Esophagus muscularis mucosa (tissue), 4 donors: ENCODE measurements at regions not wholly inside any gene's neighbourhood (a gene's known extent, or its start where the extent isn't known, plus 50 kb on each side); places are given as distances from the start of the nearest gene placed in this dataset.

ENCODE experiments used
- DNase-seq: peaks from one replicate; pipeline ENCODE4 v3.0.0-alpha.2; 2017; ENCODE audit errors: extremely low spot score
- H3K27ac ChIP-seq, 4 donors: fragments of 200-600 bp; sonication (generic); replicated peaks in 1 of 4; 1 replicate in 3 of 4; 2 replicates in 1 of 4; pipeline ENCODE4 v1.5.1; 2016 to 2019; ENCODE audit warnings: mild to moderate bottlenecking in 1 of 4
- H3K27me3 ChIP-seq, 4 donors: fragments of 200-600 bp; sonication (generic); one replicate each; pipeline versions ENCODE4 v1.5.1 to v1.6.0; 2016 to 2019
- H3K36me3 ChIP-seq, 4 donors: fragments of 200-600 bp; sonication (generic); one replicate each; pipeline ENCODE4 v1.5.1; 2016 to 2019
- H3K4me1 ChIP-seq, 4 donors: fragments of 200-600 bp; sonication (generic); one replicate each; pipeline ENCODE4 v1.5.1; 2016 to 2019
- H3K4me3 ChIP-seq, 4 donors: fragments of 200-600 bp; sonication (generic); 1 replicate in 2 of 4; 2 replicates in 2 of 4; pipeline ENCODE4 v1.5.1; 2016 to 2019; ENCODE audit warnings: mild to moderate bottlenecking in 4 of 4, moderate library complexity in 1 of 4
- H3K9me3 ChIP-seq, 4 donors: fragments of 200-600 bp; sonication (generic); 1 replicate in 3 of 4; 2 replicates in 1 of 4; pipeline ENCODE4 v1.5.1; 2016 to 2019
- CTCF ChIP-seq, 3 experiments: fragments of 200-600 bp in 2 of 3; fragments of 450-650 bp in 1 of 3; sonication (generic) in 2 of 3; IDR thresholded peaks; one replicate each; pipeline ENCODE4 v1.5.1; 2017 to 2019; ENCODE audit warnings: antibody characterized with exemption in 3 of 3, mild to moderate bottlenecking in 2 of 3, moderate library complexity in 1 of 3
- EP300 ChIP-seq: sonication (generic); formaldehyde crosslinking; IDR thresholded peaks from one replicate; pipeline ENCODE4 v1.6.1; 2017; ENCODE audit warnings: antibody characterized with exemption
- POLR2A ChIP-seq: fragments of 450-650 bp; IDR thresholded peaks from one replicate; pipeline ENCODE4 v1.6.1; 2017; ENCODE audit warnings: antibody characterized with exemption, moderate library complexity, mild to moderate bottlenecking, low read depth
- POLR2AphosphoS5 ChIP-seq, 2 donors: sonication (generic); formaldehyde crosslinking; IDR thresholded peaks; one replicate each; pipeline ENCODE4 v1.6.1; 2017; ENCODE audit warnings: antibody characterized with exemption in 2 of 2
- WGBS: methylation state at CpG from one replicate; pipeline ENCODE4 v1.1.5; 2018; 5-methylcytosine and 5-hydroxymethylcytosine counted together
- intact Hi-C: fragments of 100-400 bp; cut with DNase I; formaldehyde crosslinking; loops from one replicate; pipeline ENCODE4 v1.15.1; 2023

- no peak for DNase-seq
- 91% methylated on average over 3 of the region's 3 CpGs for WGBS
- Histone ChIP-seq H3K36me3 (peaks cover 0 to 3% (median 0%) of the 10 kb centered on the region in 4 donors), H3K4me1 (peaks cover 0 to 23% (median 21%) of the 10 kb centered on the region in 4 donors), H3K9me3 (no peaks in the 10 kb centered on the region), H3K27ac (no peak overlapping the region), H3K27me3 (no peaks in the 10 kb centered on the region), H3K4me3 (no peak overlapping the region)
- TF ChIP-seq EP300 (no peak), POLR2A (no peak), POLR2AphosphoS5 (IDR thresholded peaks at IDR 0.05) (no peak), CTCF (IDR thresholded peaks at IDR 0.05) (no peak)
- intact Hi-C loops, result no loop called here
Observed at GRCh38 chr15:66860844-66861243, 158.8 kb downstream of the SMAD6 start.

- Histone ChIP-seq H3K9me3 (no peaks in the 10 kb centered on the region), H3K4me1 (peaks cover 0 to 23% (median 21%) of the 10 kb centered on the region in 4 donors), H3K4me3 (no peak overlapping the region), H3K27me3 (no peaks in the 10 kb centered on the region), H3K27ac (no peak overlapping the region), H3K36me3 (peaks cover 0 to 7% (median 0%) of the 10 kb centered on the region in 4 donors)
- 86% methylated on average over 10 of the region's 10 CpGs for WGBS
- peak; percentile 55 for DNase-seq
- no peak for TF ChIP-seq CTCF (IDR thresholded peaks at IDR 0.05)
- no peak for TF ChIP-seq POLR2A
- TF ChIP-seq POLR2AphosphoS5 (IDR thresholded peaks at IDR 0.05), result no peak
- no peak for TF ChIP-seq EP300
- intact Hi-C loops, result no loop called here
Observed at GRCh38 chr15:66862111-66862939, 160.3 kb downstream of the SMAD6 start.

- intact Hi-C loops, result no loop called here
- no peak overlapping the region for H3K4me3 ChIP-seq
- H3K36me3 ChIP-seq, result peaks cover 0 to 7% (median 0%) of the 10 kb centered on the region in 4 donors
- DNase-seq, result peak; percentile 95
- 6% methylated on average over 7 of the region's 9 CpGs for WGBS
- no peaks in the 10 kb centered on the region for H3K9me3 ChIP-seq
- TF ChIP-seq CTCF (IDR thresholded peaks at IDR 0.05), result peak; percentile 81 to 95 (median 85)
- TF ChIP-seq POLR2A, result no peak
- peak; percentile 6 to 31 for TF ChIP-seq POLR2AphosphoS5 (IDR thresholded peaks at IDR 0.05)
- TF ChIP-seq EP300, result no peak
- no peak overlapping the region for H3K27ac ChIP-seq
- H3K4me1 ChIP-seq, result peaks cover 0 to 23% (median 21%) of the 10 kb centered on the region in 4 donors
- no peaks in the 10 kb centered on the region for H3K27me3 ChIP-seq
Observed at GRCh38 chr15:66862940-66863335, 160.9 kb downstream of the SMAD6 start.

GRCh38 chr15:66863390-66864085 is 161.5 kb downstream of the SMAD6 start:
- WGBS, result 85% methylated on average over 2 of the region's 2 CpGs
- no peak overlapping the region for H3K27ac ChIP-seq
- H3K27me3 ChIP-seq, result no peaks in the 10 kb centered on the region
- peaks cover 0 to 6% (median 0%) of the 10 kb centered on the region in 4 donors for H3K36me3 ChIP-seq
- peak; percentile 31 for DNase-seq
- peaks cover 0 to 23% (median 21%) of the 10 kb centered on the region in 4 donors for H3K4me1 ChIP-seq
- TF ChIP-seq CTCF (IDR thresholded peaks at IDR 0.05) (no peak), POLR2A (no peak), POLR2AphosphoS5 (IDR thresholded peaks at IDR 0.05) (no peak), EP300 (no peak)
- H3K4me3 ChIP-seq, result no peak overlapping the region
- intact Hi-C loops, result no loop called here
- H3K9me3 ChIP-seq, result no peaks in the 10 kb centered on the region
